ENCODE measurements at regions not wholly inside any gene's neighbourhood (a gene's known extent, or its start where the extent isn't known, plus 50 kb on each side); places are given as distances from the start of the nearest gene placed in this dataset.

DNA sequence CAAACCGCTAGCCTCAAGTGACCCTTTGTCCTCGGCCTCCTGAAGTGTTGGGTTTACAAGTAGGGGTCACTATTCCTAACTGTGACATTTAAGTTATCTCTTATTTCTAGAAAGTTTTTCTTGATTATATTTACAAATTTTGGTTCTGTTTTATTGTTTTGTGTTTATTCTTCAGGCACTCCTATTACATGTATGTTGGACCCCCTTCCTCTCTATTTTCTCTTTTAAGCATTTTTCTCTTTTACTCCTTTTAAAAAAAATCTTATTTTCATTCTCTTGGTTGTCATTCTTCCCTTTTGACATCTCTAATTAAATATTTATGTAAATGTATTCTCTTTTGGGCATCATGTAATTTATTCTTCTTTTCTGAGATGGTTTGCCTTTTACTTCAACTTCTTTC lies 50.4 kb upstream of the MAP3K7 start:
- TF ChIP-seq POLR2AphosphoS5 (IDR thresholded peaks at IDR 0.05; ENCODE audit: low read depth, low read length) (no peak), POLR2A (IDR thresholded peaks at IDR 0.05; ENCODE audit: low read depth, low read length) (no peak), TAF1 (IDR thresholded peaks at IDR 0.05; ENCODE audit: borderline replicate concordance, low read depth, low read length) (no peak)
